HG03097 (cell line): ENCODE measurements at regions not wholly inside any gene's neighbourhood (a gene's known extent, or its start where the extent isn't known, plus 50 kb on each side); places are given as distances from the start of the nearest gene placed in this dataset.
"Not testable (repeated sequence)": the region's sequence is repeated elsewhere in the genome, so short reads cannot be mapped to it uniquely, and the experiment has no call there.

Experiments used
- ATAC-seq: cut with Tn5 transposase; IDR thresholded peaks from one replicate; pipeline ENCODE4 v1.9.1; 2021; ENCODE audit not compliant: unreplicated experiment, low FRiP score

- ATAC-seq: no peak
Measured at GRCh38 chr7:87007038-87007437, 52.4 kb downstream of the ELAPOR2 start.

GRCh38 chr7:87004956-87005355 is 54.5 kb downstream of the ELAPOR2 start:
- ATAC-seq: no peak

- no peak for ATAC-seq
Measured at GRCh38 chr7:87003872-87004798, 55.3 kb downstream of the ELAPOR2 start.

- no peak for ATAC-seq
Measured at GRCh38 chr7:87001214-87001613, 58.2 kb downstream of the ELAPOR2 start.

- no peak for ATAC-seq
Measured at GRCh38 chr7:87000344-87000743, 59.1 kb downstream of the ELAPOR2 start.

GRCh38 chr7:86999750-87000149 is 59.7 kb downstream of the ELAPOR2 start:
- no peak for ATAC-seq

GRCh38 chr7:86995814-86996213 is 63.6 kb downstream of the ELAPOR2 start:
- no peak for ATAC-seq

- no peak for ATAC-seq
Measured at GRCh38 chr7:86995052-86995725, 64.3 kb downstream of the ELAPOR2 start.

- peak; percentile 14 for ATAC-seq
Measured at GRCh38 chr7:86991771-86992191, 67.7 kb downstream of the ELAPOR2 start.

GRCh38 chr7:86991093-86991769 is 68.2 kb downstream of the ELAPOR2 start:
- ATAC-seq: peak; percentile 97

- ATAC-seq: no peak
Measured at GRCh38 chr7:86989407-86989806, 70.0 kb downstream of the ELAPOR2 start.

GRCh38 chr7:86987834-86988233 is 71.6 kb downstream of the ELAPOR2 start:
- not testable (repeated sequence) for ATAC-seq

- ATAC-seq: not testable (repeated sequence)
Measured at GRCh38 chr7:86987358-86987757, 72.1 kb downstream of the ELAPOR2 start.

- ATAC-seq: not testable (repeated sequence)
Measured at GRCh38 chr7:86985342-86985741, 74.1 kb downstream of the ELAPOR2 start.

GRCh38 chr7:86983654-86984053 is 75.8 kb downstream of the ELAPOR2 start:
- not testable (repeated sequence) for ATAC-seq

- not testable (repeated sequence) for ATAC-seq
Measured at GRCh38 chr7:86981937-86982336, 77.5 kb downstream of the ELAPOR2 start.

GRCh38 chr7:86981127-86981526 is 78.3 kb downstream of the ELAPOR2 start:
- no peak for ATAC-seq

- no peak for ATAC-seq
Measured at GRCh38 chr7:86980223-86980622, 79.2 kb downstream of the ELAPOR2 start.

- ATAC-seq: peak; percentile 77
Measured at GRCh38 chr7:86978808-86979506, 80.5 kb downstream of the ELAPOR2 start.

GRCh38 chr7:86976958-86977357 is 82.5 kb downstream of the ELAPOR2 start:
- ATAC-seq: no peak
